WTC11 (cell line): ENCODE measurements at regions not wholly inside any gene's neighbourhood (a gene's known extent, or its start where the extent isn't known, plus 50 kb on each side); places are given as distances from the start of the nearest gene placed in this dataset.

Experiments used
- ATF2 ChIP-seq: sonication (generic); formaldehyde crosslinking; IDR thresholded peaks from 2 replicates; pipeline ENCODE4 v1.8.1; 2022; ENCODE audit warnings: low read depth, missing genetic modification reagents, borderline replicate concordance
- E2F1 ChIP-seq: sonication (generic); formaldehyde crosslinking; IDR thresholded peaks from 2 replicates; pipeline ENCODE4 v1.8.0; 2022; ENCODE audit warnings: mild to moderate bottlenecking, missing genetic modification reagents
- E2F5 ChIP-seq: sonication (generic); formaldehyde crosslinking; IDR thresholded peaks from 2 replicates; pipeline ENCODE4 v1.8.1; 2022; ENCODE audit warnings: mild to moderate bottlenecking, moderate library complexity, missing genetic modification reagents
- FOXJ3 ChIP-seq: sonication (generic); formaldehyde crosslinking; IDR thresholded peaks from 2 replicates; pipeline ENCODE4 v1.9.0; 2021; ENCODE audit warnings: missing genetic modification reagents, mild to moderate bottlenecking, borderline replicate concordance
- NFATC4 ChIP-seq: fragments of 250-450 bp; sonication (Bioruptor Pico); IDR thresholded peaks from 2 replicates; pipeline ENCODE4 v1.9.0; 2021; ENCODE audit warnings: mild to moderate bottlenecking
- NFYB ChIP-seq: sonication (generic); formaldehyde crosslinking; conservative IDR thresholded peaks from 2 replicates; pipeline ENCODE4 v1.8.0; 2022; ENCODE audit warnings: low read depth, missing genetic modification reagents
- NR3C1 ChIP-seq: sonication (generic); formaldehyde crosslinking; conservative IDR thresholded peaks from 2 replicates; pipeline ENCODE4 v1.8.1; 2023; ENCODE audit warnings: low read depth, mild to moderate bottlenecking, missing genetic modification reagents
- ZNF232 ChIP-seq: sonication (generic); formaldehyde crosslinking; IDR thresholded peaks from 2 replicates; pipeline ENCODE4 v1.8.0; 2022; ENCODE audit warnings: mild to moderate bottlenecking, missing genetic modification reagents
- TF ChIP-seq, protein P1 (sequence below): fragments of 200-600 bp; IDR thresholded peaks from 2 replicates; pipeline ENCODE4 v1.8.0; 2022; ENCODE audit warnings: antibody characterized with exemption

DNA sequence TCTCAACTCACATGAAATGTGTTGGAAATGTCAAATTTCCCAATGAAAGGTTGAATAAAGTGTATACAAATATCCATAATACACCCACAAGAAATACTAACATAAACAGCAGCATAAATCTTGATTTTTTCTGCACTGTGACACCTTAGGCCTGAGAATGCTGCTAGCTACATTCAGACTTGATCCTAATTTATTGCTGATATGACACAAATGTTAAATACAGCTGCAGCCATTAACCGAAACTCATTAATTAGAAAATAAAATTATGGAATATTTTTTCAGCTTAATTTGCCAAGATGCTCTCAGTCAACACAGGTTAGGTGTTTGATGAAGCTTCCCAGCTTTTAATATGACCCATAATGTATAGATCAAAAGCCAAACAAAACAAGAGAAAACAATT, 914.3 kb upstream of the C9orf72 start:
- TF ChIP-seq NFYB (CRISPR knock-in tag) (no peak), FOXJ3 (CRISPR knock-in tag) (no peak), NR3C1 (CRISPR knock-in tag) (no peak), ATF2 (CRISPR knock-in tag) (no peak), ZNF232 (no peak), NFATC4 (CRISPR knock-in tag) (no peak), E2F1 (CRISPR knock-in tag) (no peak), E2F5 (CRISPR knock-in tag) (no peak)
- TF ChIP-seq, protein P1, sequence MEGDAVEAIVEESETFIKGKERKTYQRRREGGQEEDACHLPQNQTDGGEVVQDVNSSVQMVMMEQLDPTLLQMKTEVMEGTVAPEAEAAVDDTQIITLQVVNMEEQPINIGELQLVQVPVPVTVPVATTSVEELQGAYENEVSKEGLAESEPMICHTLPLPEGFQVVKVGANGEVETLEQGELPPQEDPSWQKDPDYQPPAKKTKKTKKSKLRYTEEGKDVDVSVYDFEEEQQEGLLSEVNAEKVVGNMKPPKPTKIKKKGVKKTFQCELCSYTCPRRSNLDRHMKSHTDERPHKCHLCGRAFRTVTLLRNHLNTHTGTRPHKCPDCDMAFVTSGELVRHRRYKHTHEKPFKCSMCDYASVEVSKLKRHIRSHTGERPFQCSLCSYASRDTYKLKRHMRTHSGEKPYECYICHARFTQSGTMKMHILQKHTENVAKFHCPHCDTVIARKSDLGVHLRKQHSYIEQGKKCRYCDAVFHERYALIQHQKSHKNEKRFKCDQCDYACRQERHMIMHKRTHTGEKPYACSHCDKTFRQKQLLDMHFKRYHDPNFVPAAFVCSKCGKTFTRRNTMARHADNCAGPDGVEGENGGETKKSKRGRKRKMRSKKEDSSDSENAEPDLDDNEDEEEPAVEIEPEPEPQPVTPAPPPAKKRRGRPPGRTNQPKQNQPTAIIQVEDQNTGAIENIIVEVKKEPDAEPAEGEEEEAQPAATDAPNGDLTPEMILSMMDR, result no peak
